HEK293T (cell line): ENCODE measurements at regions not wholly inside any gene's neighbourhood (a gene's known extent, or its start where the extent isn't known, plus 50 kb on each side); places are given as distances from the start of the nearest gene placed in this dataset.

Experiments
- BHLHE40 ChIP-seq: fragments of 450-650 bp; IDR thresholded peaks from 2 replicates; pipeline ENCODE4 v1.6.1; 2016; ENCODE audit warnings: mild to moderate bottlenecking, moderate library complexity, borderline replicate concordance
- CTBP1 ChIP-seq: fragments of 450-650 bp; IDR thresholded peaks from 2 replicates; pipeline ENCODE4 v1.6.1; 2016; ENCODE audit warnings: borderline replicate concordance
- ELF4 ChIP-seq: fragments of 450-650 bp; IDR thresholded peaks from 2 replicates; pipeline ENCODE4 v1.6.1; 2017; ENCODE audit warnings: antibody characterized with exemption
- FOXA1 ChIP-seq: fragments of 450-650 bp; IDR thresholded peaks from 2 replicates; pipeline ENCODE4 v1.6.1; 2016; ENCODE audit warnings: mild to moderate bottlenecking
- FOXM1 ChIP-seq: fragments of 450-650 bp; IDR thresholded peaks from 2 replicates; pipeline ENCODE4 v1.6.1; 2017; ENCODE audit warnings: mild to moderate bottlenecking, borderline replicate concordance
- L3MBTL2 ChIP-seq: fragments of 450-650 bp; conservative IDR thresholded peaks from 2 replicates; pipeline ENCODE4 v1.6.1; 2016; ENCODE audit warnings: mild to moderate bottlenecking
- SP1 ChIP-seq: fragments of 450-650 bp; IDR thresholded peaks from 2 replicates; pipeline ENCODE4 v1.6.1; 2017
- SUZ12 ChIP-seq: fragments of 450-650 bp; IDR thresholded peaks from 2 replicates; pipeline ENCODE4 v1.6.1; 2016; ENCODE audit warnings: mild to moderate bottlenecking
- TARDBP ChIP-seq: fragments of 450-650 bp; IDR thresholded peaks from 2 replicates; pipeline ENCODE4 v1.6.1; 2016
- ZNF384 ChIP-seq: fragments of 450-650 bp; IDR thresholded peaks from 2 replicates; pipeline ENCODE4 v1.6.1; 2016

- TF ChIP-seq SP1 (no peak), TARDBP (no peak), BHLHE40 (no peak), CTBP1 (no peak), ZNF384 (no peak), FOXM1 (no peak), L3MBTL2 (no peak), ELF4 (no peak), SUZ12 (no peak), FOXA1 (no peak)
Observed at GRCh38 chr18:24785019-24785418, 324.6 kb downstream of the HRH4 start.
